HCT116 (cell line): ENCODE measurements at regions not wholly inside any gene's neighbourhood (a gene's known extent, or its start where the extent isn't known, plus 50 kb on each side); places are given as distances from the start of the nearest gene placed in this dataset.

Experiments used
- ATAC-seq: fragments of 200-7000 bp; cut with Tn5 transposase; 2 replicates; pipeline ENCODE4 v1.9.1; 2020; ENCODE audit warnings: mild to moderate bottlenecking, moderate library complexity
- BruUV-seq: library from RNA; stranded (reverse); fragments of 400-500 nt; replicated peaks from 2 replicates; lab custom pipeline; 2021; lab: Mats Ljungman, UMichigan
- CTCF ChIA-PET: fragments of 300-600 bp; sonication (Branson Sonifier 250); formaldehyde crosslinking; loops from one replicate; lab custom pipeline; 2021; ENCODE audit warnings: antibody characterized with exemption; lab: Charles Lee
- POLR2A ChIA-PET: fragments of 300-600, 350-600 bp; sonication (Branson Sonifier 250); formaldehyde crosslinking; loops from one replicate; lab custom pipeline; 2021; ENCODE audit warnings: antibody characterized with exemption; lab: Charles Lee
- RAD21 ChIA-PET, 2 experiments: fragments of 300-600 bp; sonication (Branson Sonifier 250); formaldehyde crosslinking; loops; one replicate each; lab custom pipeline; 2023; ENCODE audit warnings: low total read pairs in 2 of 2; ENCODE audit not compliant: uncharacterized antibody in 2 of 2, unreplicated experiment in 2 of 2, low non-redundant PET in 1 of 2; lab: Charles Lee
- DNase-seq: peaks from one replicate; pipeline ENCODE4 v3.0.0-alpha.2; 2010; ENCODE audit warnings: low read depth, low spot score
- H2AFZ ChIP-seq: fragments of 200-600 bp; shearing (Covaris generic), sonication (generic); 2 replicates; pipeline ENCODE4 v1.6.1; 2017; ENCODE audit warnings: low read depth, mixed run types, mixed read lengths, antibody characterized with exemption, low read length; ENCODE audit not compliant: poor library complexity, severe bottlenecking
- H3K27ac ChIP-seq: 2 replicates; pipeline ENCODE4 v1.5.1; 2012; ENCODE audit warnings: low read depth, low read length
- H3K27me3 ChIP-seq: fragments of 200-600 bp; sonication (generic); 2 replicates; pipeline ENCODE4 v1.6.1; 2016; ENCODE audit warnings: mixed run types, low read length, mixed read lengths; ENCODE audit not compliant: insufficient read depth
- H3K36me3 ChIP-seq, 2 experiments: fragments of 200-500 bp in 1 of 2; fragments of 200-600 bp in 1 of 2; sonication (Bioruptor generic) in 1 of 2; sonication (generic) in 1 of 2; 2 replicates each; pipeline versions ENCODE4 v1.5.1 to v1.6.1; 2014 to 2016; ENCODE audit warnings: low read length in 2 of 2, inconsistent platforms in 1 of 2, mixed read lengths in 1 of 2, mixed run types in 1 of 2; ENCODE audit not compliant: insufficient read depth in 2 of 2, control insufficient read depth in 1 of 2
- H3K4me1 ChIP-seq, 2 experiments: fragments of 200-600 bp in 1 of 2; sonication (generic) in 1 of 2; 2 replicates each; pipeline versions ENCODE4 v1.5.1 to v1.6.1; 2012 to 2017; ENCODE audit warnings: low read length in 2 of 2, inconsistent platforms in 1 of 2, mild to moderate bottlenecking in 1 of 2, mixed read lengths in 1 of 2, mixed run types in 1 of 2, moderate library complexity in 1 of 2; ENCODE audit not compliant: insufficient read depth in 2 of 2, control insufficient read depth in 1 of 2
- H3K4me2 ChIP-seq: fragments of 200-600 bp; sonication (generic); 2 replicates; pipeline ENCODE4 v1.6.1; 2017; ENCODE audit warnings: mixed run types, low read length, mixed read lengths
- H3K4me3 ChIP-seq, 2 experiments: fragments of 200-600 bp in 1 of 2; sonication (generic) in 1 of 2; replicated peaks in 1 of 2; 2 replicates each; pipeline ENCODE4 v1.5.1; 2011 to 2016; ENCODE audit warnings: low read length in 2 of 2, control low read depth in 1 of 2, low read depth in 1 of 2, mild to moderate bottlenecking in 1 of 2, mixed read lengths in 1 of 2, mixed run types in 1 of 2
- H3K79me2 ChIP-seq: fragments of 200-600 bp; sonication (generic); 2 replicates; pipeline ENCODE4 v1.6.1; 2017; ENCODE audit warnings: mild to moderate bottlenecking, mixed run types, low read length, moderate library complexity, mixed read lengths; ENCODE audit not compliant: insufficient read depth
- H3K9ac ChIP-seq: fragments of 200-600 bp; sonication (generic); 2 replicates; pipeline ENCODE4 v1.6.1; 2016; ENCODE audit warnings: low read length, mixed read lengths
- H3K9me2 ChIP-seq: fragments of 200-600 bp; sonication (generic), shearing (Covaris generic); 2 replicates; pipeline ENCODE4 v1.6.1; 2017; ENCODE audit warnings: mixed run types, mild to moderate bottlenecking, moderate library complexity; ENCODE audit not compliant: insufficient read depth
- H3K9me3 ChIP-seq, 2 experiments: fragments of 200-500 bp in 1 of 2; fragments of 200-600 bp in 1 of 2; sonication (Bioruptor generic) in 1 of 2; sonication (generic) in 1 of 2; 2 replicates each; pipeline ENCODE4 v1.6.1; 2014 to 2017; ENCODE audit warnings: low read length in 2 of 2, mixed read lengths in 2 of 2, inconsistent platforms in 1 of 2, low read depth in 1 of 2, mild to moderate bottlenecking in 1 of 2, mixed run types in 1 of 2, moderate library complexity in 1 of 2; ENCODE audit not compliant: control insufficient read depth in 1 of 2, insufficient read depth in 1 of 2
- H4K20me1 ChIP-seq: fragments of 200-600 bp; sonication (generic), shearing (Covaris generic); 2 replicates; pipeline ENCODE4 v1.6.1; 2017; ENCODE audit warnings: mixed run types, mild to moderate bottlenecking, moderate library complexity; ENCODE audit not compliant: insufficient read depth
- CEBPB ChIP-seq: IDR thresholded peaks from 2 replicates; pipeline ENCODE4 v1.6.1; 2012; ENCODE audit warnings: low read depth
- EGR1 ChIP-seq: IDR thresholded peaks from 2 replicates; pipeline ENCODE4 v1.6.1; 2012; ENCODE audit warnings: low read depth
- ELF1 ChIP-seq: IDR thresholded peaks from 2 replicates; pipeline ENCODE4 v1.6.1; 2012; ENCODE audit warnings: low read depth, borderline replicate concordance
- POLR2AphosphoS5 ChIP-seq: IDR thresholded peaks from 2 replicates; pipeline ENCODE4 v1.6.1; 2011; ENCODE audit warnings: mild to moderate bottlenecking, low read depth, low read length, moderate library complexity
- ZNF274 ChIP-seq: fragments of 200-500 bp; sonication (Bioruptor generic); IDR thresholded peaks from 2 replicates; pipeline ENCODE4 v1.6.1; 2014; ENCODE audit warnings: mild to moderate bottlenecking, low read depth, low read length, inconsistent platforms
- intact Hi-C: fragments of 100-400 bp; cut with micrococcal nuclease; formaldehyde crosslinking; loops from 2 replicates; pipeline ENCODE4 v1.10.0; 2022
- TF ChIP-seq, protein P1 (sequence below): IDR thresholded peaks from 2 replicates; pipeline ENCODE4 v1.6.1; 2012
- TF ChIP-seq, protein P2 (sequence below): IDR thresholded peaks from 2 replicates; pipeline ENCODE4 v1.6.1; 2011; ENCODE audit warnings: mild to moderate bottlenecking, low read length, moderate library complexity; ENCODE audit not compliant: insufficient replicate concordance; ENCODE audit errors: extremely low read depth

DNA sequence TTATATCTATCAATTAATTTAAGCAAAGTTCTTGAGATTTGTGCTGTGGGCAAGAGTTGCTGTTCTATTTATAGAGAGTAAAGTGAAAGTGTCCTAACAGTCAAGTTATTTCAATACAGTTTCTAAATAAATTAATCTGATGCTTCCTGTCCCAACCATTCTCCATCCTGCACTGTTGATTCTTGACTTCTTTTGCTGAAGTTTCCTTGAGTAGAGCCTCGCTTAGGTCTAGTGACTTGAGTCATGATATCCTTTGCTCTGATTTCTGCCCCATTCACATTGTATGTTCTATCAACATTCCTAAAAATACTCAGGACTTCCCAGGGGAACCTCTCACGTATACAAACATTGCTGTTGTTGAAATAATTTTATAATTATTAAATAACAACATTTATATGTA, 498.4 kb upstream of the ALCAM start:
- intact Hi-C loops, result no loop called here
- POLR2A ChIA-PET, result no interaction called here
- no peaks in the 10 kb centered on the region for H3K4me1 ChIP-seq
- H3K36me3 ChIP-seq, result no peaks in the 10 kb centered on the region
- H2AFZ ChIP-seq, result no peak overlapping the region
- H4K20me1 ChIP-seq, result no peaks in the 10 kb centered on the region
- TF ChIP-seq ZNF274 (no peak), EGR1 (no peak), POLR2AphosphoS5 (no peak), ELF1 (no peak)
- TF ChIP-seq, protein P1, sequence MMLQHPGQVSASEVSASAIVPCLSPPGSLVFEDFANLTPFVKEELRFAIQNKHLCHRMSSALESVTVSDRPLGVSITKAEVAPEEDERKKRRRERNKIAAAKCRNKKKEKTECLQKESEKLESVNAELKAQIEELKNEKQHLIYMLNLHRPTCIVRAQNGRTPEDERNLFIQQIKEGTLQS, result no peak
- TF ChIP-seq, protein P2, sequence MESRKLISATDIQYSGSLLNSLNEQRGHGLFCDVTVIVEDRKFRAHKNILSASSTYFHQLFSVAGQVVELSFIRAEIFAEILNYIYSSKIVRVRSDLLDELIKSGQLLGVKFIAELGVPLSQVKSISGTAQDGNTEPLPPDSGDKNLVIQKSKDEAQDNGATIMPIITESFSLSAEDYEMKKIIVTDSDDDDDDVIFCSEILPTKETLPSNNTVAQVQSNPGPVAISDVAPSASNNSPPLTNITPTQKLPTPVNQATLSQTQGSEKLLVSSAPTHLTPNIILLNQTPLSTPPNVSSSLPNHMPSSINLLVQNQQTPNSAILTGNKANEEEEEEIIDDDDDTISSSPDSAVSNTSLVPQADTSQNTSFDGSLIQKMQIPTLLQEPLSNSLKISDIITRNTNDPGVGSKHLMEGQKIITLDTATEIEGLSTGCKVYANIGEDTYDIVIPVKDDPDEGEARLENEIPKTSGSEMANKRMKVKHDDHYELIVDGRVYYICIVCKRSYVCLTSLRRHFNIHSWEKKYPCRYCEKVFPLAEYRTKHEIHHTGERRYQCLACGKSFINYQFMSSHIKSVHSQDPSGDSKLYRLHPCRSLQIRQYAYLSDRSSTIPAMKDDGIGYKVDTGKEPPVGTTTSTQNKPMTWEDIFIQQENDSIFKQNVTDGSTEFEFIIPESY, result no peak
- TF ChIP-seq, all 23 proteins: peak for 0
- ChIA-PET RAD21 (no interaction called here), CTCF (no interaction called here)
- Histone ChIP-seq H3K4me2 (no peak overlapping the region), H3K9me3 (no peaks in the 10 kb centered on the region), H3K9me2 (no peaks in the 10 kb centered on the region), H3K9ac (no peak overlapping the region), H3K27me3 (no peaks in the 10 kb centered on the region), H3K27ac (no peak overlapping the region), H3K4me3 (no peak overlapping the region), H3K79me2 (no peaks in the 10 kb centered on the region)
- ATAC-seq (no peak), DNase-seq (no peak)
- no TSS peak for BruUV-seq

DNA sequence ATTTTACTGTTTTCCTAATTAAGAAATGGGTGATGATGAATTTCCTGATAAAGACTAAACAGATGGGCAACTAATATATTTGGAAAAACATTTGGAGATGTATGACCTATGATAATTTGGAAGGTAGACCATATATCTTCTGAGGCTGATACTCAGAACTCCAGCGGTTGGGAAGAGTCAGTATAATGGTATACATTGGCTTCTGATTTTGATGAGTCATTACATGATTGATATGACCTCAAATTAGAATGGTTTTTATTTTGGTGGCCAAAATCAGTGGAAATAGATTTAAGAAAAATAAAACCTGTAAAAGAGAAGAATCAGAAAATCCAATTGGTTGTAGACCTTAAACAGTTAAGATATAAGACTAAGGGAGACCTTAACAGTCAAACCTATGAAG, 496.4 kb upstream of the ALCAM start:
- H3K4me3 ChIP-seq, result no peak overlapping the region
- no peak for TF ChIP-seq CEBPB
- TF ChIP-seq POLR2AphosphoS5, result no peak
- TF ChIP-seq, all 23 proteins: peak for 0
- H4K20me1 ChIP-seq, result no peaks in the 10 kb centered on the region
- H3K4me2 ChIP-seq, result no peak overlapping the region
- POLR2A ChIA-PET, result no interaction called here
- H3K9me2 ChIP-seq, result no peaks in the 10 kb centered on the region
- DNase-seq (no peak), ATAC-seq (no peak)
- H3K79me2 ChIP-seq, result no peaks in the 10 kb centered on the region
- CTCF ChIA-PET, result no interaction called here
- RAD21 ChIA-PET, result no interaction called here
- intact Hi-C loops, result no loop called here
- H3K9me3 ChIP-seq, result no peaks in the 10 kb centered on the region
- H3K36me3 ChIP-seq, result no peaks in the 10 kb centered on the region
- no peak overlapping the region for H3K27ac ChIP-seq
- H3K27me3 ChIP-seq, result no peaks in the 10 kb centered on the region
- H3K4me1 ChIP-seq, result no peaks in the 10 kb centered on the region
- no TSS peak for BruUV-seq
- no peak overlapping the region for H3K9ac ChIP-seq
- no peak overlapping the region for H2AFZ ChIP-seq
